Fibroblast of mammary gland (primary cell): ENCODE measurements at regions not wholly inside any gene's neighbourhood (a gene's known extent, or its start where the extent isn't known, plus 50 kb on each side); places are given as distances from the start of the nearest gene placed in this dataset.

Experiments
- DNase-seq: peaks from one replicate; pipeline ENCODE4 v3.0.0-alpha.2; 2010; ENCODE audit warnings: low read depth
- H3K4me3 ChIP-seq: 2 replicates; pipeline ENCODE4 v1.5.1; 2011; ENCODE audit warnings: low read depth, mild to moderate bottlenecking, low read length, moderate library complexity; ENCODE audit not compliant: control insufficient read depth
- CTCF ChIP-seq: conservative IDR thresholded peaks from 2 replicates; pipeline ENCODE4 v1.5.1; 2011; ENCODE audit warnings: low read depth, low read length, inconsistent platforms; ENCODE audit not compliant: control insufficient read depth, insufficient read depth

GRCh38 chr13:73598020-73598712 lies 536.0 kb downstream of the KLF12 start:
- no peak overlapping the region for H3K4me3 ChIP-seq
- DNase-seq: peak; percentile 41
- no peak for TF ChIP-seq CTCF

GRCh38 chr13:73596382-73596781 lies 537.6 kb downstream of the KLF5 start:
- H3K4me3 ChIP-seq: no peak overlapping the region
- no peak for TF ChIP-seq CTCF
- DNase-seq: no peak

GRCh38 chr13:73593199-73593765 lies 534.5 kb downstream of the KLF5 start:
- no peak for TF ChIP-seq CTCF
- H3K4me3 ChIP-seq: no peak overlapping the region
- DNase-seq: no peak

GRCh38 chr13:73591861-73592260 lies 533.1 kb downstream of the KLF5 start:
- no peak for DNase-seq
- H3K4me3 ChIP-seq: no peak overlapping the region
- no peak for TF ChIP-seq CTCF

- no peak for DNase-seq
- H3K4me3 ChIP-seq: no peak overlapping the region
- no peak for TF ChIP-seq CTCF
These were observed 532.0 kb downstream of the KLF5 start for GRCh38 chr13:73590795-73591194.

- DNase-seq: no peak
- no peak for TF ChIP-seq CTCF
- no peak overlapping the region for H3K4me3 ChIP-seq
These were observed 526.4 kb downstream of the KLF5 start for GRCh38 chr13:73585236-73585635.
